Activated CD8-positive, alpha-beta T cell treated with anti-CD3 and anti-CD28 coated beads for 36 hours (primary cell): ENCODE measurements at regions not wholly inside any gene's neighbourhood (a gene's known extent, or its start where the extent isn't known, plus 50 kb on each side); places are given as distances from the start of the nearest gene placed in this dataset.

ENCODE experiments used
- ATAC-seq: fragments of 200-7000 bp; cut with Tn5 transposase; one replicate; pipeline ENCODE4 v1.10.0; 2021; ENCODE audit warnings: mild to moderate bottlenecking, moderate library complexity
- CTCF ChIA-PET: fragments of 350-600 bp; sonication (Branson Sonifier 250); formaldehyde crosslinking; loops from one replicate; lab custom pipeline; 2021; ENCODE audit warnings: antibody characterized with exemption; lab: Charles Lee
- POLR2A ChIA-PET: fragments of 350-600 bp; sonication (Branson Sonifier 250); formaldehyde crosslinking; loops from one replicate; lab custom pipeline; 2021; ENCODE audit warnings: antibody characterized with exemption; lab: Charles Lee
- DNase-seq: peaks from one replicate; pipeline ENCODE4 v3.0.0-alpha.2; 2020
- H3K27ac Mint-ChIP-seq: one replicate; pipeline ENCODE4 v1.8.0; 2021; ENCODE audit warnings: mild to moderate bottlenecking, mixed read lengths
- H3K27me3 Mint-ChIP-seq: one replicate; pipeline ENCODE4 v1.8.0; 2021; ENCODE audit warnings: mixed read lengths
- H3K36me3 Mint-ChIP-seq: one replicate; pipeline ENCODE4 v1.8.0; 2021; ENCODE audit warnings: low read depth, mixed read lengths
- H3K4me1 Mint-ChIP-seq: one replicate; pipeline ENCODE4 v1.8.0; 2021; ENCODE audit warnings: low read depth, mixed read lengths
- H3K4me3 Mint-ChIP-seq: one replicate; pipeline ENCODE4 v1.8.0; 2021; ENCODE audit warnings: mild to moderate bottlenecking, moderate library complexity, mixed read lengths
- H3K9me3 Mint-ChIP-seq: one replicate; pipeline ENCODE4 v1.8.0; 2021; ENCODE audit warnings: mixed read lengths
- CTCF ChIP-seq: fragments of 200-600 bp; IDR thresholded peaks from one replicate; pipeline ENCODE4 v1.8.0; 2022; ENCODE audit warnings: antibody characterized with exemption, mild to moderate bottlenecking
- intact Hi-C: fragments of 100-400 bp; cut with micrococcal nuclease; formaldehyde crosslinking; loops from one replicate; pipeline ENCODE4 v1.10.0; 2022

DNA sequence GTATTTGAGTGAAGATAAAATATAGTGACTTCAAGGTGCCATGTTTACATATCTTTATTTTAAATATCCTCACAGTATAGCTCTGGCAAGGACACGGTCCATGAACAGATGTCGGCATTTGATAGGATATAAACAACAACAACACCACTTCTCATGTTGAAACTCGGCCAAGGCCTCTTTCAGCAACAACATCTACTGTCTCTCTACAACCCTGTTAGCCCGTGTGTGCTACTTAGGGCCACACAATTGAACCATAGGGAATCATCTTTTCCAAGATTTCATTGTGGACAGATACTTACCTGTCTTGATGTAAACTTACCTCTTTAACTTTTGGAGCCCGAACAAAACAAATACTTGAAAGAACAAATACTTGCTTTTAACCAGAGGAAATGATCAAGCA lies 168.7 kb upstream of the SSTR1 start:
- H3K27me3 Mint-ChIP-seq, result no peaks in the 10 kb centered on the region
- no peaks in the 10 kb centered on the region for H3K36me3 Mint-ChIP-seq
- H3K27ac Mint-ChIP-seq, result no peak overlapping the region
- no peaks in the 10 kb centered on the region for H3K9me3 Mint-ChIP-seq
- POLR2A ChIA-PET, result no interaction called here
- CTCF ChIA-PET, result no interaction called here
- ATAC-seq (no peak), DNase-seq (no peak)
- no peak for TF ChIP-seq CTCF
- H3K4me1 Mint-ChIP-seq, result peaks cover 6% of the 10 kb centered on the region
- intact Hi-C loops, result no loop called here
- no peak overlapping the region for H3K4me3 Mint-ChIP-seq

GRCh38 chr14:38039496-38039895 lies 168.2 kb upstream of the SSTR1 start:
- intact Hi-C loops, result no loop called here
- TF ChIP-seq CTCF, result no peak
- DNase-seq (no peak), ATAC-seq (no peak)
- Mint-ChIP-seq H3K4me1 (peaks cover 6% of the 10 kb centered on the region), H3K9me3 (no peaks in the 10 kb centered on the region), H3K4me3 (no peak overlapping the region), H3K27ac (no peak overlapping the region), H3K36me3 (no peaks in the 10 kb centered on the region), H3K27me3 (no peaks in the 10 kb centered on the region)
- CTCF ChIA-PET, result no interaction called here
- POLR2A ChIA-PET, result no interaction called here

DNA sequence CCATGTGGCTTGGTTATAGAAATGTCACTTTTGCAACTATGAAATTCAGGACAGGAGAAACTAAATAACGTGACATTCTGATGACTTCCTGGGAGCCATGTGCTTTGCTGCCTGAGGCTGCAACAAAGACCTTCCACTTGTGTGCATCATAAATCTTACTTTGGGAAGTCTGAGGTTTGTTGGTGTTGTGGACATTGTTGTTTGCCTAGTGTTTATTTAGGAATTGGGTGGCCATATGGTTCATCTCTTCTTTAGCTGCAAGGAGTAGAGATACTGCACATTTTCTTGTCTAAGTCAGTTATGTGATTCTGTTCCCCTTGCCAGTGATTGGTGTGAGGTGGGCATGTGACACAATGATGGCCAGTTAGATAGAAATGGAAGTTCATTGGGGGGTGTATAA lies 167.3 kb upstream of the SSTR1 start:
- no peak for TF ChIP-seq CTCF
- ATAC-seq (no peak), DNase-seq (no peak)
- H3K9me3 Mint-ChIP-seq, result no peaks in the 10 kb centered on the region
- no peaks in the 10 kb centered on the region for H3K4me1 Mint-ChIP-seq
- no peak overlapping the region for H3K27ac Mint-ChIP-seq
- ChIA-PET CTCF (no interaction called here), POLR2A (no interaction called here)
- H3K27me3 Mint-ChIP-seq, result no peaks in the 10 kb centered on the region
- no peaks in the 10 kb centered on the region for H3K36me3 Mint-ChIP-seq
- intact Hi-C loops, result no loop called here
- H3K4me3 Mint-ChIP-seq, result no peak overlapping the region

DNA sequence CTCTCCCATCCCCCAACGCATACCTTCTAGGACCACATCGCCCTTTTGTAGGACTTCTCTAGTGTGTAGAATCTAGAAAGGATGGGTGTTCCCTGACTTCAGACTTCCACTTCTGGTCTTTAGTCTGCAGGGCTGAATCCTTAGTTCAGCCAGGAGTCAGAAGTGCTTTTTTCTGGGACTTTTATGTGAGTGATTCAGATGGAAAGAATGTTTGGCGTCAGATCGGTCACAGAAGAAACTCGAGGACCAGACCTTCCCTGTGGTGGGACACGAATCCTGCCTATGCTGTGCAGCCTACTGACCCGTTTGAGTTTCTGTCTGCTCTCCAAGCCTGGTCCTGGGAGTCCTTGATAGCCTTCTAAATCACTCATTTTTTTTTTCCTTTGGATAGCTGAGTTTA lies 165.4 kb upstream of the SSTR1 start:
- DNase-seq (no peak), ATAC-seq (no peak)
- no peaks in the 10 kb centered on the region for H3K27me3 Mint-ChIP-seq
- H3K27ac Mint-ChIP-seq, result no peak overlapping the region
- H3K4me3 Mint-ChIP-seq, result no peak overlapping the region
- no peaks in the 10 kb centered on the region for H3K4me1 Mint-ChIP-seq
- ChIA-PET POLR2A (no interaction called here), CTCF (no interaction called here)
- intact Hi-C loops, result no loop called here
- no peak for TF ChIP-seq CTCF
- H3K9me3 Mint-ChIP-seq, result no peaks in the 10 kb centered on the region
- H3K36me3 Mint-ChIP-seq, result no peaks in the 10 kb centered on the region

- DNase-seq, result no peak
- Mint-ChIP-seq H3K36me3 (no peaks in the 10 kb centered on the region), H3K9me3 (peaks cover 10% of the 10 kb centered on the region), H3K27ac (no peak overlapping the region), H3K4me3 (no peak overlapping the region), H3K4me1 (no peaks in the 10 kb centered on the region), H3K27me3 (no peaks in the 10 kb centered on the region)
- no peak for TF ChIP-seq CTCF
- CTCF ChIA-PET, result no interaction called here
- POLR2A ChIA-PET, result no interaction called here
- intact Hi-C loops, result no loop called here
- no peak for ATAC-seq
Measured at GRCh38 chr14:38044710-38045109, 163.0 kb upstream of the SSTR1 start.
